B cell (primary cell): ENCODE measurements at regions not wholly inside any gene's neighbourhood (a gene's known extent, or its start where the extent isn't known, plus 50 kb on each side); places are given as distances from the start of the nearest gene placed in this dataset.

Experiments used
- ATAC-seq: fragments of 200-7000 bp; cut with Tn5 transposase; one replicate; pipeline ENCODE4 v1.10.0; 2021; ENCODE audit warnings: low read depth, mild to moderate bottlenecking, moderate number of reproducible peaks, moderate library complexity
- CTCF ChIA-PET: fragments of 350-600 bp; sonication (Branson Sonifier 250); formaldehyde crosslinking; loops from one replicate; lab custom pipeline; 2021; ENCODE audit warnings: antibody characterized with exemption, inconsistent platforms; lab: Charles Lee
- POLR2A ChIA-PET: fragments of 350-600 bp; sonication (Branson Sonifier 250); formaldehyde crosslinking; loops from one replicate; lab custom pipeline; 2021; ENCODE audit warnings: antibody characterized with exemption; lab: Charles Lee
- DNase-seq: peaks from one replicate; pipeline ENCODE4 v3.0.0; 2013
- H2AFZ ChIP-seq: 2 replicates; pipeline ENCODE4 v1.6.1; 2012; ENCODE audit warnings: mild to moderate bottlenecking, low read depth, low read length; ENCODE audit not compliant: insufficient read depth, poor library complexity, severe bottlenecking
- H3K27ac ChIP-seq, 2 donors: 1 replicate in 1 of 2; 2 replicates in 1 of 2; pipeline ENCODE4 v1.5.1; 2012 to 2013; ENCODE audit warnings: low read length in 2 of 2, mild to moderate bottlenecking in 2 of 2, moderate library complexity in 1 of 2
- H3K27me3 ChIP-seq, 4 experiments: fragments of 200-600 bp in 1 of 4; sonication (generic) in 1 of 4; replicated peaks in 1 of 4; 1 replicate in 2 of 4; 2 replicates in 2 of 4; pipeline versions ENCODE4 v1.6.1 to v1.7.0; 2013 to 2016; ENCODE audit warnings: low read length in 3 of 4, mild to moderate bottlenecking in 2 of 4, mixed read lengths in 1 of 4, moderate library complexity in 1 of 4; ENCODE audit not compliant: insufficient read depth in 4 of 4, control insufficient read depth in 3 of 4; ENCODE audit errors: control extremely low read depth in 1 of 4
- H3K36me3 ChIP-seq, 2 experiments: replicated peaks in 1 of 2; 1 replicate in 1 of 2; 2 replicates in 1 of 2; pipeline versions ENCODE4 v1.6.1 to v1.7.1; 2013; ENCODE audit warnings: low read length in 1 of 2; ENCODE audit not compliant: insufficient read depth in 2 of 2, control insufficient read depth in 1 of 2; ENCODE audit errors: control extremely low read depth in 1 of 2, extremely low read depth in 1 of 2
- H3K4me1 ChIP-seq, 2 donors: fragments of 200-600 bp in 1 of 2; sonication (generic) in 1 of 2; 1 replicate in 1 of 2; 2 replicates in 1 of 2; pipeline versions ENCODE4 v1.5.1 to v1.6.1; 2013 to 2017; ENCODE audit warnings: low read length in 2 of 2; ENCODE audit not compliant: control insufficient read depth in 2 of 2, insufficient read depth in 2 of 2
- H3K4me2 ChIP-seq: replicated peaks from 2 replicates; pipeline ENCODE3; 2012; ENCODE audit warnings: mild to moderate bottlenecking, low read depth, low read length; ENCODE audit not compliant: poor library complexity, severe bottlenecking
- H3K4me3 ChIP-seq, 5 experiments: fragments of 200-600 bp in 1 of 5; sonication (generic) in 1 of 5; 1 replicate in 3 of 5; 2 replicates in 2 of 5; pipeline versions ENCODE4 v1.5.1 to v1.7.0; 2011 to 2016; ENCODE audit warnings: low read length in 4 of 5, mild to moderate bottlenecking in 4 of 5, low read depth in 2 of 5, control low read depth in 1 of 5, moderate library complexity in 1 of 5; ENCODE audit not compliant: insufficient read depth in 1 of 5; ENCODE audit errors: control extremely low read depth in 1 of 5, extremely low read depth in 1 of 5
- H3K79me2 ChIP-seq: fragments of 200-600 bp; sonication (generic); one replicate; pipeline ENCODE4 v1.6.0; 2016; ENCODE audit warnings: low read length; ENCODE audit not compliant: control insufficient read depth, insufficient read depth
- H3K9ac ChIP-seq: fragments of 200-600 bp; sonication (generic); 2 replicates; pipeline ENCODE4 v1.6.1; 2017; ENCODE audit warnings: mild to moderate bottlenecking, low read length, moderate library complexity
- H3K9me3 ChIP-seq, 3 donors: one replicate each; pipeline versions ENCODE4 v1.6.1 to v1.7.1; 2013; ENCODE audit warnings: low read length in 2 of 3; ENCODE audit not compliant: control insufficient read depth in 2 of 3, insufficient read depth in 1 of 3; ENCODE audit errors: control extremely low read depth in 1 of 3
- H4K20me1 ChIP-seq: 2 replicates; pipeline ENCODE4 v1.6.0; 2012; ENCODE audit warnings: mild to moderate bottlenecking, low read length; ENCODE audit not compliant: insufficient read depth, control insufficient read depth, poor library complexity, severe bottlenecking
- H3K27ac Mint-ChIP-seq: one replicate; pipeline ENCODE4 v1.8.0; 2021; ENCODE audit warnings: mixed read lengths
- H3K27me3 Mint-ChIP-seq: one replicate; pipeline ENCODE4 v1.8.0; 2021; ENCODE audit warnings: mixed read lengths
- H3K4me1 Mint-ChIP-seq: one replicate; pipeline ENCODE4 v1.8.0; 2021; ENCODE audit warnings: mixed read lengths
- H3K4me3 Mint-ChIP-seq: one replicate; pipeline ENCODE4 v1.8.0; 2021; ENCODE audit warnings: mixed read lengths
- H3K9me3 Mint-ChIP-seq: one replicate; pipeline ENCODE4 v1.8.0; 2022; ENCODE audit warnings: mixed read lengths; ENCODE audit not compliant: insufficient read depth
- EZH2 ChIP-seq: IDR thresholded peaks from 2 replicates; pipeline ENCODE4 v1.6.1; 2012; ENCODE audit warnings: borderline replicate concordance, low read depth, mild to moderate bottlenecking, moderate library complexity, low read length; ENCODE audit not compliant: insufficient read depth, poor library complexity, severe bottlenecking
- WGBS: methylation state at CpG from one replicate; pipeline ENCODE4 v1.1.5; 2013; ENCODE audit warnings: missing lambda C conversion rate; ENCODE audit not compliant: insufficient coverage; 5-methylcytosine and 5-hydroxymethylcytosine counted together
- intact Hi-C: fragments of 100-400 bp; cut with micrococcal nuclease; formaldehyde crosslinking; loops from one replicate; pipeline ENCODE4 v1.10.0; 2022
- TF ChIP-seq, protein P1 (sequence below): fragments of 200-600 bp; IDR thresholded peaks from one replicate; pipeline ENCODE4 v1.8.0; 2022; ENCODE audit warnings: antibody characterized with exemption, mild to moderate bottlenecking

- H3K4me1 Mint-ChIP-seq: no peaks in the 10 kb centered on the region
- H3K27ac Mint-ChIP-seq: no peak overlapping the region
Measured at GRCh38 chr1:208570362-208570761, 326.2 kb upstream of the PLXNA2 start.

GRCh38 chr1:208576425-208576824 is 332.2 kb upstream of the PLXNA2 start:
- H3K36me3 ChIP-seq: no peaks in the 10 kb centered on the region
- no peak overlapping the region for H3K4me3 ChIP-seq
- TF ChIP-seq, protein P1, sequence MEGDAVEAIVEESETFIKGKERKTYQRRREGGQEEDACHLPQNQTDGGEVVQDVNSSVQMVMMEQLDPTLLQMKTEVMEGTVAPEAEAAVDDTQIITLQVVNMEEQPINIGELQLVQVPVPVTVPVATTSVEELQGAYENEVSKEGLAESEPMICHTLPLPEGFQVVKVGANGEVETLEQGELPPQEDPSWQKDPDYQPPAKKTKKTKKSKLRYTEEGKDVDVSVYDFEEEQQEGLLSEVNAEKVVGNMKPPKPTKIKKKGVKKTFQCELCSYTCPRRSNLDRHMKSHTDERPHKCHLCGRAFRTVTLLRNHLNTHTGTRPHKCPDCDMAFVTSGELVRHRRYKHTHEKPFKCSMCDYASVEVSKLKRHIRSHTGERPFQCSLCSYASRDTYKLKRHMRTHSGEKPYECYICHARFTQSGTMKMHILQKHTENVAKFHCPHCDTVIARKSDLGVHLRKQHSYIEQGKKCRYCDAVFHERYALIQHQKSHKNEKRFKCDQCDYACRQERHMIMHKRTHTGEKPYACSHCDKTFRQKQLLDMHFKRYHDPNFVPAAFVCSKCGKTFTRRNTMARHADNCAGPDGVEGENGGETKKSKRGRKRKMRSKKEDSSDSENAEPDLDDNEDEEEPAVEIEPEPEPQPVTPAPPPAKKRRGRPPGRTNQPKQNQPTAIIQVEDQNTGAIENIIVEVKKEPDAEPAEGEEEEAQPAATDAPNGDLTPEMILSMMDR: no peak
- no peak for TF ChIP-seq EZH2
- no peaks in the 10 kb centered on the region for H3K27me3 ChIP-seq
- peaks cover 5% of the 10 kb centered on the region for H3K27me3 Mint-ChIP-seq
- no peak overlapping the region for H3K9ac ChIP-seq
- H3K27ac Mint-ChIP-seq: no peak overlapping the region
- DNase-seq (no peak), ATAC-seq (no peak)
- no peaks in the 10 kb centered on the region for H3K4me1 ChIP-seq
- H3K4me1 Mint-ChIP-seq: no peaks in the 10 kb centered on the region
- no peaks in the 10 kb centered on the region for H3K9me3 Mint-ChIP-seq
- H3K4me3 Mint-ChIP-seq: no peak overlapping the region
- intact Hi-C loops: no loop called here
- H2AFZ ChIP-seq: no peak overlapping the region
- 79% methylated on average over 3 of the region's 4 CpGs for WGBS
- ChIA-PET CTCF (no interaction called here), POLR2A (no interaction called here)
- no peaks in the 10 kb centered on the region for H3K79me2 ChIP-seq
- no peak overlapping the region for H3K4me2 ChIP-seq
- no peaks in the 10 kb centered on the region for H3K9me3 ChIP-seq
- H3K27ac ChIP-seq: no peak overlapping the region
- no peaks in the 10 kb centered on the region for H4K20me1 ChIP-seq

More at GRCh38 chr1:208570362-208570761, 326.2 kb upstream of the PLXNA2 start:
- intact Hi-C loops: no loop called here
- Histone ChIP-seq H2AFZ (no peak overlapping the region), H3K9me3 (no peaks in the 10 kb centered on the region), H3K4me1 (no peaks in the 10 kb centered on the region), H3K36me3 (no peaks in the 10 kb centered on the region), H3K4me3 (no peak overlapping the region), H3K79me2 (no peaks in the 10 kb centered on the region), H4K20me1 (no peaks in the 10 kb centered on the region), H3K9ac (no peak overlapping the region), H3K4me2 (no peak overlapping the region), H3K27me3 (no peaks in the 10 kb centered on the region), H3K27ac (no peak overlapping the region)
- ATAC-seq: no peak
- Mint-ChIP-seq H3K4me3 (no peak overlapping the region), H3K9me3 (no peaks in the 10 kb centered on the region), H3K27me3 (peaks cover 13% of the 10 kb centered on the region)
- WGBS: 94% methylated on average over 3 of the region's 5 CpGs
- TF ChIP-seq EZH2: no peak
- TF ChIP-seq, protein P1: no peak
- ChIA-PET POLR2A (no interaction called here), CTCF (no interaction called here)
- no peak for DNase-seq
